ENCODE measurements at regions not wholly inside any gene's neighbourhood (a gene's known extent, or its start where the extent isn't known, plus 50 kb on each side); places are given as distances from the start of the nearest gene placed in this dataset.

GRCh38 chr5:129345213-129345924 lies 114.7 kb upstream of the ADAMTS19 start:
- TF ChIP-seq FOXP2 (optimal IDR thresholded peaks at IDR 0.05; ENCODE audit: borderline replicate concordance, extremely low read depth, extremely low read length, insufficient read depth): no peak
- TF ChIP-seq SIN3A (IDR thresholded peaks at IDR 0.05; ENCODE audit: borderline replicate concordance, insufficient read depth, low read length): no peak
- no peak for TF ChIP-seq POLR2AphosphoS5 (IDR thresholded peaks at IDR 0.05; ENCODE audit: low read depth, low read length)
- no peak for TF ChIP-seq REST (IDR thresholded peaks at IDR 0.05; ENCODE audit: insufficient read depth in 1 of 2, low read depth in 2 of 2, low read length in 2 of 2)
- no peak for TF ChIP-seq TAF1 (IDR thresholded peaks at IDR 0.05; ENCODE audit: borderline replicate concordance, insufficient read depth, low read length)

- TF ChIP-seq TAF1 (IDR thresholded peaks at IDR 0.05; ENCODE audit: borderline replicate concordance, insufficient read depth, low read length): no peak
- no peak for TF ChIP-seq REST (IDR thresholded peaks at IDR 0.05; ENCODE audit: insufficient read depth in 1 of 2, low read depth in 2 of 2, low read length in 2 of 2)
- TF ChIP-seq SIN3A (IDR thresholded peaks at IDR 0.05; ENCODE audit: borderline replicate concordance, insufficient read depth, low read length): no peak
- TF ChIP-seq FOXP2 (optimal IDR thresholded peaks at IDR 0.05; ENCODE audit: borderline replicate concordance, extremely low read depth, extremely low read length, insufficient read depth): no peak
- TF ChIP-seq POLR2AphosphoS5 (IDR thresholded peaks at IDR 0.05; ENCODE audit: low read depth, low read length): no peak
Observed at GRCh38 chr5:129356846-129357245, 103.3 kb upstream of the ADAMTS19 start.

- no peak for TF ChIP-seq TAF1 (IDR thresholded peaks at IDR 0.05; ENCODE audit: borderline replicate concordance, insufficient read depth, low read length)
- TF ChIP-seq SIN3A (IDR thresholded peaks at IDR 0.05; ENCODE audit: borderline replicate concordance, insufficient read depth, low read length): no peak
- TF ChIP-seq FOXP2 (optimal IDR thresholded peaks at IDR 0.05; ENCODE audit: borderline replicate concordance, extremely low read depth, extremely low read length, insufficient read depth): no peak
- no peak for TF ChIP-seq REST (IDR thresholded peaks at IDR 0.05; ENCODE audit: insufficient read depth in 1 of 2, low read depth in 2 of 2, low read length in 2 of 2)
- TF ChIP-seq POLR2AphosphoS5 (IDR thresholded peaks at IDR 0.05; ENCODE audit: low read depth, low read length): no peak
Observed at GRCh38 chr5:129358069-129358468, 102.0 kb upstream of the ADAMTS19 start.

GRCh38 chr5:129359450-129359849 lies 100.6 kb upstream of the ADAMTS19 start:
- TF ChIP-seq POLR2AphosphoS5 (IDR thresholded peaks at IDR 0.05; ENCODE audit: low read depth, low read length): no peak
- no peak for TF ChIP-seq SIN3A (IDR thresholded peaks at IDR 0.05; ENCODE audit: borderline replicate concordance, insufficient read depth, low read length)
- no peak for TF ChIP-seq TAF1 (IDR thresholded peaks at IDR 0.05; ENCODE audit: borderline replicate concordance, insufficient read depth, low read length)
- no peak for TF ChIP-seq REST (IDR thresholded peaks at IDR 0.05; ENCODE audit: insufficient read depth in 1 of 2, low read depth in 2 of 2, low read length in 2 of 2)
- no peak for TF ChIP-seq FOXP2 (optimal IDR thresholded peaks at IDR 0.05; ENCODE audit: borderline replicate concordance, extremely low read depth, extremely low read length, insufficient read depth)
